Vagina (tissue), 2 donors: ENCODE measurements at regions not wholly inside any gene's neighbourhood (a gene's known extent, or its start where the extent isn't known, plus 50 kb on each side); places are given as distances from the start of the nearest gene placed in this dataset.

Experiments
- POLR2AphosphoS5 ChIP-seq, 2 donors: sonication (generic); formaldehyde crosslinking; IDR thresholded peaks; one replicate each; pipeline ENCODE4 v1.9.0; 2017; ENCODE audit warnings: antibody characterized with exemption in 2 of 2, mild to moderate bottlenecking in 2 of 2, low read depth in 1 of 2; ENCODE audit not compliant: insufficient read depth in 1 of 2
- TF ChIP-seq, protein P1 (sequence below), 3 experiments: fragments of 450-650 bp in 2 of 3; fragments of 200-600 bp in 1 of 3; sonication (generic) in 1 of 3; IDR thresholded peaks; one replicate each; pipeline ENCODE4 v1.5.1; 2017 to 2019; ENCODE audit warnings: antibody characterized with exemption in 3 of 3, mild to moderate bottlenecking in 2 of 3, moderate library complexity in 2 of 3

DNA sequence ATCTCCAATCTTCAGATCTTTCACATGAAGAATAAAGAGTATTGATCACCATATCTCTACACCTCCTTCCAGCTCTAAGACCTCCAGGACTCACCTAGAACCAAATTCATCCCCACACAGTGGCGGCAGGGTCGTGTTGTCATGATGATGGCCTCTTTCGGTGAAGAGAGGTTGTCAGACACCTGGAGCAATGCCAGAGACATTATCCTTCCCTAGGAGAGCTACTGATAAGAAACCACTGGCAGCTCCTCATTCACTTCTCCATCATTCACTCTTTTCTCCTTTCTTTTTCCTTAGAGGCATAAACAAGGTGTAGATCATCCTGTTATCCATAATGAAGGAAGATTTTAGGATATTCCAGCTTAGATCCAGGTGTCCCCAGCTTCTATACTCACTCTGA is 197.9 kb upstream of the TNP1 start:
- TF ChIP-seq POLR2AphosphoS5 (IDR thresholded peaks at IDR 0.05; ENCODE audit: insufficient read depth in 1 of 2, low read depth in 1 of 2), result no peak
- TF ChIP-seq, protein P1, sequence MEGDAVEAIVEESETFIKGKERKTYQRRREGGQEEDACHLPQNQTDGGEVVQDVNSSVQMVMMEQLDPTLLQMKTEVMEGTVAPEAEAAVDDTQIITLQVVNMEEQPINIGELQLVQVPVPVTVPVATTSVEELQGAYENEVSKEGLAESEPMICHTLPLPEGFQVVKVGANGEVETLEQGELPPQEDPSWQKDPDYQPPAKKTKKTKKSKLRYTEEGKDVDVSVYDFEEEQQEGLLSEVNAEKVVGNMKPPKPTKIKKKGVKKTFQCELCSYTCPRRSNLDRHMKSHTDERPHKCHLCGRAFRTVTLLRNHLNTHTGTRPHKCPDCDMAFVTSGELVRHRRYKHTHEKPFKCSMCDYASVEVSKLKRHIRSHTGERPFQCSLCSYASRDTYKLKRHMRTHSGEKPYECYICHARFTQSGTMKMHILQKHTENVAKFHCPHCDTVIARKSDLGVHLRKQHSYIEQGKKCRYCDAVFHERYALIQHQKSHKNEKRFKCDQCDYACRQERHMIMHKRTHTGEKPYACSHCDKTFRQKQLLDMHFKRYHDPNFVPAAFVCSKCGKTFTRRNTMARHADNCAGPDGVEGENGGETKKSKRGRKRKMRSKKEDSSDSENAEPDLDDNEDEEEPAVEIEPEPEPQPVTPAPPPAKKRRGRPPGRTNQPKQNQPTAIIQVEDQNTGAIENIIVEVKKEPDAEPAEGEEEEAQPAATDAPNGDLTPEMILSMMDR (IDR thresholded peaks at IDR 0.05), result no peak
